Trophoblast cell (in vitro differentiated cells and primary cell): ENCODE measurements at regions not wholly inside any gene's neighbourhood (a gene's known extent, or its start where the extent isn't known, plus 50 kb on each side); places are given as distances from the start of the nearest gene placed in this dataset.

Source experiments
- DNase-seq, 2 donors: peaks; one replicate each; pipeline ENCODE4 v3.0.0-alpha.2; 2016
- H2AFZ ChIP-seq: 2 replicates; pipeline ENCODE4 v1.6.1; 2013; ENCODE audit warnings: low read length, moderate library complexity, mild to moderate bottlenecking; ENCODE audit not compliant: insufficient read depth, poor library complexity
- H2AK5ac ChIP-seq: 2 replicates; pipeline ENCODE4 v1.6.1; 2013; ENCODE audit warnings: mild to moderate bottlenecking, low read length
- H2BK120ac ChIP-seq: 2 replicates; pipeline ENCODE4 v1.6.1; 2013; ENCODE audit warnings: low read length, mild to moderate bottlenecking, moderate library complexity; ENCODE audit not compliant: insufficient read depth, poor library complexity
- H2BK12ac ChIP-seq: 2 replicates; pipeline ENCODE4 v1.6.1; 2013; ENCODE audit warnings: mild to moderate bottlenecking, low read length, moderate library complexity
- H2BK5ac ChIP-seq: 2 replicates; pipeline ENCODE4 v1.6.1; 2013; ENCODE audit warnings: low read length, low read depth, moderate library complexity, mild to moderate bottlenecking; ENCODE audit not compliant: poor library complexity
- H3K14ac ChIP-seq: 2 replicates; pipeline ENCODE4 v1.6.1; 2013; ENCODE audit warnings: mild to moderate bottlenecking, low read length
- H3K18ac ChIP-seq: 2 replicates; pipeline ENCODE4 v1.6.1; 2013; ENCODE audit warnings: mild to moderate bottlenecking, low read length
- H3K23ac ChIP-seq: 2 replicates; pipeline ENCODE4 v1.6.1; 2013; ENCODE audit warnings: low read length
- H3K27ac ChIP-seq: 2 replicates; pipeline ENCODE4 v1.5.1; 2013; ENCODE audit warnings: low read depth, mild to moderate bottlenecking, inconsistent platforms, low read length, moderate library complexity
- H3K27me3 ChIP-seq: 2 replicates; pipeline ENCODE4 v1.6.1; 2013; ENCODE audit warnings: inconsistent platforms, mild to moderate bottlenecking, low read length, moderate library complexity; ENCODE audit not compliant: insufficient read depth
- H3K36me3 ChIP-seq, 2 experiments: 1 replicate in 1 of 2; 2 replicates in 1 of 2; pipeline ENCODE4 v1.6.1; 2013; ENCODE audit warnings: low read length in 2 of 2, mild to moderate bottlenecking in 2 of 2, moderate library complexity in 1 of 2; ENCODE audit not compliant: insufficient read depth in 2 of 2, control insufficient read depth in 1 of 2
- H3K4ac ChIP-seq: 2 replicates; pipeline ENCODE4 v1.6.1; 2013; ENCODE audit warnings: low read depth, mild to moderate bottlenecking, low read length, moderate library complexity
- H3K4me1 ChIP-seq, 2 experiments: 1 replicate in 1 of 2; 2 replicates in 1 of 2; pipeline ENCODE4 v1.6.1; 2013; ENCODE audit warnings: low read length in 2 of 2, mild to moderate bottlenecking in 2 of 2, moderate library complexity in 1 of 2; ENCODE audit not compliant: insufficient read depth in 2 of 2, control insufficient read depth in 1 of 2
- H3K4me2 ChIP-seq: 2 replicates; pipeline ENCODE4 v1.6.1; 2013; ENCODE audit warnings: inconsistent platforms, mild to moderate bottlenecking, low read length, moderate library complexity
- H3K4me3 ChIP-seq: 2 replicates; pipeline ENCODE4 v1.5.1; 2013; ENCODE audit warnings: mild to moderate bottlenecking, low read depth, low read length, inconsistent platforms
- H3K79me1 ChIP-seq: one replicate; pipeline ENCODE4 v1.6.1; 2013; ENCODE audit warnings: low read length
- H3K79me2 ChIP-seq: 2 replicates; pipeline ENCODE4 v1.6.1; 2013; ENCODE audit warnings: low read length, mild to moderate bottlenecking; ENCODE audit not compliant: control insufficient read depth, insufficient read depth, poor library complexity
- H3K9ac ChIP-seq: 2 replicates; pipeline ENCODE4 v1.6.1; 2013; ENCODE audit warnings: mild to moderate bottlenecking, low read length
- H3K9me3 ChIP-seq: 2 replicates; pipeline ENCODE4 v1.6.1; 2013; ENCODE audit warnings: low read depth, mild to moderate bottlenecking, control low read depth, inconsistent platforms, low read length; ENCODE audit not compliant: insufficient read depth
- H4K12ac ChIP-seq: 2 replicates; pipeline ENCODE4 v1.6.1; 2013; ENCODE audit warnings: low read depth, mild to moderate bottlenecking, low read length, moderate library complexity
- H4K8ac ChIP-seq: 2 replicates; pipeline ENCODE4 v1.6.1; 2013; ENCODE audit warnings: low read depth, mild to moderate bottlenecking, low read length, moderate library complexity
- H4K91ac ChIP-seq: one replicate; pipeline ENCODE4 v1.6.1; 2013; ENCODE audit warnings: low read depth, mild to moderate bottlenecking, low read length, moderate library complexity
- whole genome bisulfite sequencing: extraction: QIAGEN DNeasy Blood & Tissue Kit; methylation state at CpG from one replicate; pipeline ENCODE4 v1.1.7; 2013; ENCODE audit warnings: missing lambda C conversion rate; ENCODE audit not compliant: insufficient read length, insufficient coverage; ENCODE audit errors: extremely low coverage; 5-methylcytosine and 5-hydroxymethylcytosine counted together

DNA sequence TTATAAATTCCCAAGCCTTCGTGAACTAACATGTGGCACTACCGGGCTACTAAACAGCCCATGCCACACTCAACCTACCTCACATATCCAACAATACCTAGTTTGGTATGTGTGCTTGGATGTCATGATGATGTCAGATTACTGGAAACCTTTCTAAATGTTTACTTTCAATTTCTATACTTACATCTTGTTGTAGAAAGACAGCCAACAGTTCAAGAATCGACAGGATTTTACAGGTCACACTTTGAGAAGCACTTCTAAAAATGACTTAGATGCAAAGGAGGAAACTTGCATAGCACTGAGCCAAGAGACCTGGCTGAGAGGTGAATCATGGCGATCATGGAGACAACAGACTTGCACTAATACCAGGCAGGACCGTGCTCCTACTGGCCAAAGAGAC is 209.9 kb downstream of the COL4A1 start:
- WGBS = no CpG with 5 or more reads among the region's 5 CpGs
- no peak overlapping the region for H2AFZ ChIP-seq
- H2BK120ac ChIP-seq = no peak overlapping the region
- no peaks in the 10 kb centered on the region for H3K27me3 ChIP-seq
- H3K4me2 ChIP-seq = no peak overlapping the region
- no peak overlapping the region for H3K18ac ChIP-seq
- H3K14ac ChIP-seq = no peak overlapping the region
- no peaks in the 10 kb centered on the region for H3K79me2 ChIP-seq
- H3K27ac ChIP-seq = no peak overlapping the region
- no peak overlapping the region for H4K91ac ChIP-seq
- H2BK5ac ChIP-seq = no peak overlapping the region
- no peak overlapping the region for H4K8ac ChIP-seq
- peak in 1 of 2 donors; percentile 47 for DNase-seq
- H3K4ac ChIP-seq = no peak overlapping the region
- H2AK5ac ChIP-seq = no peak overlapping the region
- H3K4me3 ChIP-seq = no peak overlapping the region
- H3K9me3 ChIP-seq = peaks cover 10% of the 10 kb centered on the region
- H4K12ac ChIP-seq = no peak overlapping the region
- H2BK12ac ChIP-seq = no peak overlapping the region
- no peaks in the 10 kb centered on the region for H3K36me3 ChIP-seq
- no peak overlapping the region for H3K9ac ChIP-seq
- H3K79me1 ChIP-seq = peaks cover 8% of the 10 kb centered on the region
- H3K4me1 ChIP-seq = peaks cover 6 to 11% of the 10 kb centered on the region in 2 experiments
- no peak overlapping the region for H3K23ac ChIP-seq

DNA sequence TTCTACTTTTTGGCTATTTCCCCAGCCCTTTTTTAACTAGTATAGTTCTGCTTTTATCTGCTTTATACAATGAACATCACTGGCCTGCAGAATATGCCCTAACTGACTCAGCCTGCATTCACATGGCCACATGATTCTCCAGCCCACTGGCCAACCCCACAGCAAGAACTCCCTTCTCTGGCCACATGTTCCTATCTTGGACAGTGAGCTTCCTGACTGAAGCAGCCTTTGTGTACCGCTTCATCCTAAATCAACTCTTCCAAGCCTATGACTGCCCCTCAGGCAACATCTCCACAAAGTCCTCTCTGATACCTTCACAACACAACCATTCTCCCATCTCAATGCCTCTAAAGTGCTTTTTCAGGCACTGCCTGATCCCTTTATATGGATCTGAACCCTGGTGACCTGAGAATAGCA is 214.1 kb downstream of the COL4A1 start:
- Histone ChIP-seq H2BK120ac (no peak overlapping the region), H3K27me3 (no peaks in the 10 kb centered on the region), H3K4me2 (no peak overlapping the region), H2AFZ (no peak overlapping the region), H3K79me2 (no peaks in the 10 kb centered on the region), H3K4me3 (no peak overlapping the region), H3K4ac (no peak overlapping the region), H4K12ac (no peak overlapping the region), H3K4me1 (peaks cover 6 to 11% of the 10 kb centered on the region in 2 experiments), H3K27ac (no peak overlapping the region), H2AK5ac (no peak overlapping the region), H3K23ac (no peak overlapping the region), H3K36me3 (no peaks in the 10 kb centered on the region), H3K79me1 (peaks cover 8% of the 10 kb centered on the region), H3K14ac (no peak overlapping the region), H4K8ac (no peak overlapping the region), H3K9me3 (no peaks in the 10 kb centered on the region), H3K9ac (no peak overlapping the region), H2BK5ac (no peak overlapping the region), H3K18ac (no peak overlapping the region), H2BK12ac (no peak overlapping the region), H4K91ac (no peak overlapping the region)
- no CpG with 5 or more reads among the region's 1 CpG for WGBS
- no peak for DNase-seq

DNA sequence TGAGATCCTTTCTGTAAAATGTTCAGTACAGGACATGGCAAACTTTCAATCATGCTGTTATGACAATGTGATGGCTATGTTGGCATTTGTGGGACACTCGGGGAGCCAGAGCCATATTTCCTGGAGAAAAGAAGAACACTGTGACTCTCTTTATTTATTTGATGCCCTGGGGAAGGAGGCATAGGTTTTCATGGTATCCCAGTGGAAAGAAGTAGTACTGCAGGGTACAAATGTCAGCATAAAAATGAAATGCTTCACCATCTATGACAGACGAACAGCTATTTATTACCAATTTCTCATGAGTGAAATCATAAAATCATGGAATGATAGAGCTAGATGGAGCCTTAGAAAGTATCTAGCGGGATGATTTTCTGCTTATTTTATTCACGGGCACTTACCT is 217.1 kb downstream of the COL4A1 start:
- H3K27me3 ChIP-seq = no peaks in the 10 kb centered on the region
- H3K4ac ChIP-seq = no peak overlapping the region
- H3K79me1 ChIP-seq = peaks cover 6% of the 10 kb centered on the region
- no peak overlapping the region for H4K91ac ChIP-seq
- no CpG with 5 or more reads among the region's 4 CpGs for WGBS
- no peak overlapping the region for H2BK120ac ChIP-seq
- no peaks in the 10 kb centered on the region for H3K36me3 ChIP-seq
- no peak overlapping the region for H3K18ac ChIP-seq
- DNase-seq = peak in 1 of 2 donors; percentile 31
- H3K9me3 ChIP-seq = no peaks in the 10 kb centered on the region
- no peak overlapping the region for H2BK5ac ChIP-seq
- H2AFZ ChIP-seq = no peak overlapping the region
- H2BK12ac ChIP-seq = no peak overlapping the region
- no peak overlapping the region for H3K4me2 ChIP-seq
- no peak overlapping the region for H3K23ac ChIP-seq
- no peak overlapping the region for H3K27ac ChIP-seq
- no peak overlapping the region for H3K9ac ChIP-seq
- no peak overlapping the region for H4K8ac ChIP-seq
- no peaks in the 10 kb centered on the region for H3K79me2 ChIP-seq
- H3K4me1 ChIP-seq = peaks cover 5 to 6% of the 10 kb centered on the region in 2 experiments
- H3K14ac ChIP-seq = no peak overlapping the region
- no peak overlapping the region for H4K12ac ChIP-seq
- no peak overlapping the region for H3K4me3 ChIP-seq
- H2AK5ac ChIP-seq = no peak overlapping the region

DNA sequence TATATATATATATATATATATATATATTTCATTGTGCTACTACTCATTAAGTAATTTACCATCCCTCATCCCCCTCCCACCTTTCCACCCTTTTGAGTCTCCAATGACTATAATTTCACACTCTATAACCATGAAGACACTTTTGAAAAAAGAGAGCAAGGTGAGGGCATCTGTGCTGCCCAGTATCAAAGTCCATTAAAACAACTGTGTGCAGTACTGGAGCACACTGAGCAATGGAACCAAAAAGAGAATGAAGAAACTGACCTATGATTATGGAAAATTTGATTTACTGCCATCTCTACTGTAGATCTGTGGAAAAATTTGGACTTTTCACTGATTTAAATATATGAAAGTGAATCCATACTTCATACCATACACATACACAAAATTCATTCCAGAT is 217.9 kb downstream of the COL4A1 start:
- H4K12ac ChIP-seq = no peak overlapping the region
- no peak overlapping the region for H2AFZ ChIP-seq
- no peak overlapping the region for H3K4me3 ChIP-seq
- H3K27ac ChIP-seq = no peak overlapping the region
- no peak overlapping the region for H3K4ac ChIP-seq
- peaks cover 3% of the 10 kb centered on the region for H3K79me1 ChIP-seq
- H2AK5ac ChIP-seq = no peak overlapping the region
- no peak overlapping the region for H3K14ac ChIP-seq
- no peak overlapping the region for H2BK5ac ChIP-seq
- H3K79me2 ChIP-seq = no peaks in the 10 kb centered on the region
- no peak for DNase-seq
- H3K4me2 ChIP-seq = no peak overlapping the region
- no peak overlapping the region for H4K91ac ChIP-seq
- H3K23ac ChIP-seq = no peak overlapping the region
- H3K9ac ChIP-seq = no peak overlapping the region
- no peaks in the 10 kb centered on the region for H3K36me3 ChIP-seq
- H3K4me1 ChIP-seq = peaks cover 0 to 2% of the 10 kb centered on the region in 2 experiments
- H3K27me3 ChIP-seq = no peaks in the 10 kb centered on the region
- no peak overlapping the region for H4K8ac ChIP-seq
- H3K18ac ChIP-seq = no peak overlapping the region
- no peaks in the 10 kb centered on the region for H3K9me3 ChIP-seq
- no peak overlapping the region for H2BK120ac ChIP-seq
- H2BK12ac ChIP-seq = no peak overlapping the region
